ENCODE measurements at regions not wholly inside any gene's neighbourhood (a gene's known extent, or its start where the extent isn't known, plus 50 kb on each side); places are given as distances from the start of the nearest gene placed in this dataset.
"Not testable (repeated sequence)": the region's sequence is repeated elsewhere in the genome, so short reads cannot be mapped to it uniquely, and the experiment has no call there.

GRCh38 chr10:94123258-94123995, 129.7 kb downstream of the PLCE1 start:
- ChIA-PET POLR2A (no interaction called here), CTCF (interaction anchor here (1.6 kb wide), 1 partner anchor 9 kb away, joined by 4 read pairs; no protein-coding TSS in a partner anchor)
- TF ChIP-seq, protein P1, sequence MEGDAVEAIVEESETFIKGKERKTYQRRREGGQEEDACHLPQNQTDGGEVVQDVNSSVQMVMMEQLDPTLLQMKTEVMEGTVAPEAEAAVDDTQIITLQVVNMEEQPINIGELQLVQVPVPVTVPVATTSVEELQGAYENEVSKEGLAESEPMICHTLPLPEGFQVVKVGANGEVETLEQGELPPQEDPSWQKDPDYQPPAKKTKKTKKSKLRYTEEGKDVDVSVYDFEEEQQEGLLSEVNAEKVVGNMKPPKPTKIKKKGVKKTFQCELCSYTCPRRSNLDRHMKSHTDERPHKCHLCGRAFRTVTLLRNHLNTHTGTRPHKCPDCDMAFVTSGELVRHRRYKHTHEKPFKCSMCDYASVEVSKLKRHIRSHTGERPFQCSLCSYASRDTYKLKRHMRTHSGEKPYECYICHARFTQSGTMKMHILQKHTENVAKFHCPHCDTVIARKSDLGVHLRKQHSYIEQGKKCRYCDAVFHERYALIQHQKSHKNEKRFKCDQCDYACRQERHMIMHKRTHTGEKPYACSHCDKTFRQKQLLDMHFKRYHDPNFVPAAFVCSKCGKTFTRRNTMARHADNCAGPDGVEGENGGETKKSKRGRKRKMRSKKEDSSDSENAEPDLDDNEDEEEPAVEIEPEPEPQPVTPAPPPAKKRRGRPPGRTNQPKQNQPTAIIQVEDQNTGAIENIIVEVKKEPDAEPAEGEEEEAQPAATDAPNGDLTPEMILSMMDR (IDR thresholded peaks at IDR 0.05; ENCODE audit: control extremely low read depth, extremely low read depth, low read depth, missing control alignments) = no peak
- DNase-seq (ENCODE audit: extremely low spot score) = no peak

DNA sequence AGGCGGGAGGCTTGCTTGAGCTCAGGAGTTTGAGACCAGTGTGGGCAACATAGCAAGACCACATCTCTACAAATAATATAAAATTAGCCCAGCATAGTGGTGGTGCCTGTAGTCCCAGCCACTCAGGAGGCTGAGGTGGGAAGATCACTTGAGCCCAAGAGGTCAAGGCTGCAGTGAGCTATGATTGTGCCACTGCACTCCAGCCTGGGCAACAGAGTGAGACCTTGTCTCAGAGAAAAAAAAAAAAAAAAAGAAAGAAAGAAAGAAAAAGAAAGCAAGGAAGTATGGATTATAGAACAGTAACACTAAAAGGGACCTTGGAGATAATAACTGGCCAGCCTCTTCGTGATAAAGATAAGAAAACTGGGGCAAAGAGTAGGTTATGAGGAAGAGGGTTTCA, 130.4 kb downstream of the PLCE1 start:
- POLR2A ChIA-PET; DNase-seq (ENCODE audit: extremely low spot score); CTCF ChIA-PET: not testable (repeated sequence)

- DNase-seq (ENCODE audit: extremely low spot score); POLR2A ChIA-PET: not testable (repeated sequence)
- CTCF ChIA-PET = interaction anchor here (1.2 to 1.7 kb wide), 2 partner anchors 8 to 41 kb away, joined by 3 to 6 read pairs; no protein-coding TSS in a partner anchor
Measured at GRCh38 chr10:94125268-94125667, 131.5 kb downstream of the PLCE1 start.

DNA sequence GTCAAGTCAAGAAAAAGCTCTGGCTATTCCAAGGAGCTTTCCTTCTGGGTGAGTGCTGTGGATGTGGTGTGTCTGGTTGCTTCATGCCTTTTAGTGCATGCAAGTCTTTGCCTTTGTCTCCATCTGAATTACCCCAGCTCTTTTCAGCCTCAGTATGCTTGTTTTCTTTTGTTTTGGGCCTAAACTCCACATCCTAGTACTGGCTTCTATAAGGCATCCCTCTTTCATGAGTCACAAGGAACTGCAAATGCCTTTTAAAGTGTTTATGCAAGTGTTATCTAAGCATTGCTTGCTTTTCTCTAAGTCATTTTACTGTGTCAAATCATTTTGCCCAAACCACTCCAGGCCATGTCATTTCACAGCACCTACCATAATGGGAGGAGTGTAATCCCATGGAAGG, 132.1 kb downstream of the PLCE1 start:
- CTCF ChIA-PET = interaction anchor here (1.2 to 1.7 kb wide), 2 partner anchors 8 to 41 kb away, joined by 3 to 6 read pairs; no protein-coding TSS in a partner anchor
- DNase-seq (ENCODE audit: extremely low spot score) = no peak
- TF ChIP-seq, protein P1 (IDR thresholded peaks at IDR 0.05; ENCODE audit: control extremely low read depth, extremely low read depth, low read depth, missing control alignments) = no peak
- POLR2A ChIA-PET = no interaction called here

DNA sequence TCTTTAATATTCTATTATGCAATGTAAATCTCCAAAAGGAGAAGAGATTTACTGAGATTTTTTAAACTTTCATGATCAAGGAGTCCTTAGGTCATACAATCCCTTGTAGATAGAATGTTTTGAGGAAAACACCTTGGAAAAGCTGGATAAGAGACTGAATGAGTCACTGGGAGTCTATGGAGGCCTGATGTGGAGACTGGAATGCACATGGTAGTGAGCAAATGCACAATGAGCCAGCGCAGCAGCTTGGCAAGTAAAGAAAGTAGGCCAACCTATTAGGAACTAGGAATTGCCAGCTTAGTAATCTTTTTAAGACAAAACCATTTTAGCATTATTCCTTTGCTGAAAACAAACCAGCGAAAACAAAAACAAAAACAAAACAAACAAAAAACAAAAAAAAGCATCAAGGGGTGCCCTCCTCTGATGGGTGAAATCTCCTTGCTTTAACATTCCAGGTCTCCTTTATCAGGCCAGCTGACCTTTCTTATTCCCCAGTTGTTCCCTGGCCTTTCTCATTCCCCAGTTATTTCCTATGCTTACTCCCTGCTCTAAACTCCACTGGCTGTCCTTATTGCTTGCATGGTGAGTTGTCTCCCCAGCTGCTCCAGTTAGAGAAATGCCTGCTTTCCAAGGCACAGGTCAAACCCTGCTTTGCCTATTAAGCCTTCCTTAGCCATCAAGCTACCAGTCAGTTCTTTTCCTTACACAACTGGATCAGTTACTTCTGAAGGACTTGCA, 135.8 kb downstream of the PLCE1 start:
- CTCF ChIA-PET = interaction anchor here (1.4 to 2.4 kb wide), 3 partner anchors 9 to 12 kb away, joined by 3 to 9 read pairs (median 8); no protein-coding TSS in a partner anchor
- TF ChIP-seq, protein P1 (IDR thresholded peaks at IDR 0.05; ENCODE audit: control extremely low read depth, extremely low read depth, low read depth, missing control alignments) = no peak
- POLR2A ChIA-PET = no interaction called here
- DNase-seq (ENCODE audit: extremely low spot score) = no peak

DNA sequence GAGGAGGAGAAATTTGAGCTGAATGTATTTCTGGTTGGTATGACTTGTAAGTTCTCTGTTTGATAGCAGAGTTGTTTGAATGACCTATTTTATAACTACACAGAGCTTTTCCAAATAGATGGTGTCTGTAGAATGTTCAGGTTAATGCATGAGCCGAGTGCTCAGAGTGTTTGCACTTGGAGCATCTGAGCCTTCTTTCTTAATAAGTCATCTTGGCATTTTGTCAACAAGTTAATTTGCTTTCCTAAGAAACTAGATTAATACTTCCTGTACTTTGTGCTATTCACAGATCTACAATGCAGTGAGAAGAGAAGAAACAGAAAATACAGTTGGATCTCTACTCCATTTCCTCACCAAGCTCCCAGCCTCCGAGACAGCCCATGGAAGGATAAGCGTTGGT, 138.2 kb downstream of the PLCE1 start:
- no peak for DNase-seq (ENCODE audit: extremely low spot score)
- TF ChIP-seq, protein P1 (IDR thresholded peaks at IDR 0.05; ENCODE audit: control extremely low read depth, extremely low read depth, low read depth, missing control alignments) = no peak
- ChIA-PET CTCF (interaction anchor here (2.4 kb wide), 1 partner anchor 9 kb away, joined by 9 read pairs; no protein-coding TSS in a partner anchor), POLR2A (no interaction called here)

- TF ChIP-seq, protein P1 (IDR thresholded peaks at IDR 0.05; ENCODE audit: control extremely low read depth, extremely low read depth, low read depth, missing control alignments) = no peak
- CTCF ChIA-PET = no interaction called here
- no peak for DNase-seq (ENCODE audit: extremely low spot score)
- POLR2A ChIA-PET = no interaction called here
Measured at GRCh38 chr10:94133239-94133638, 139.5 kb downstream of the PLCE1 start.

Data from GM10248 (cell line).